ENCODE measurements at regions not wholly inside any gene's neighbourhood (a gene's known extent, or its start where the extent isn't known, plus 50 kb on each side); places are given as distances from the start of the nearest gene placed in this dataset.
A peak's percentile ranks its signal among the peaks of the same experiment; 100 is the strongest.

GRCh38 chr17:77497578-77497934 is 356.8 kb downstream of the SEC14L1 start:
- no peaks in the 10 kb centered on the region for H3K27me3 ChIP-seq (ENCODE audit: low read depth)
- TF ChIP-seq CTCF (IDR thresholded peaks at IDR 0.05; ENCODE audit: borderline replicate concordance), result no peak
- H3K4me3 ChIP-seq, result no peak overlapping the region
- no peaks in the 10 kb centered on the region for H3K9me3 ChIP-seq (replicated peaks)
- intact Hi-C loops (cut with micrococcal nuclease), result loop anchor here (5.0 kb wide), 1 partner anchor 165 kb away; no protein-coding TSS in a partner anchor
- H3K4me1 ChIP-seq, result peaks cover 12% of the 10 kb centered on the region
- H3K27ac ChIP-seq (replicated peaks), result no peak overlapping the region
- H3K36me3 ChIP-seq, result peaks cover 37% of the 10 kb centered on the region
- DNase-seq, result peak; percentile 10

DNA sequence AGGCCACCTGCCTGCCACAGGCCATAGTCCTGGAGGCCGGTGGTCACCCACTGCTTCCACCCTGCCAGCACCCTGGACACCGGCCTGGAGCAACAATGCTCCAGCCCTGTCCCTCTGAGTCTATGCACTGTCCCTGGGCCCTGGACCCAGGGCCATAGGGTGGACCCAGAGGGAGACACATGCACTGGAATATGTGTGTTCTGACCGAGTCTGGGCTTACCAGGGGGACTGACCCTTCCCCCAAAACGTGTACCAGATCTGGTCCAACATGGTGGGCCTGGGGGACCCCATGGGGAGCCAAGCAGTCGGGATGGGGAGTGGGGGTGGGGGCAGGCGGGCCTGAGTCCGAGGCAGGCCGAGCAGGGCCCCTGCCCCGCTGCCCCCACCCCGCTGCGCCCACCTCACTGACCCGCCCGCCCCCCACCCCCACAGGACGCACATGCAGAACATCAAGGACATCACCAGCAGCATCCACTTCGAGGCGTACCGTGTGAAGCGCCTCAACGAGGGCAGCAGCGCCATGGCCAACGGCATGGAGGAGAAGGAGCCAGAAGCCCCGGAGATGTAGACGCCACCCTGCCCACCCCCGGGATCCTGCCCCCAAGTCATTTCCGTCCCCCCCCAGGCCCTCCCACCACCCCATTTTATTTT is 357.4 kb downstream of the SEC14L1 start:
- H3K9me3 ChIP-seq (replicated peaks), result no peaks in the 10 kb centered on the region
- peaks cover 30% of the 10 kb centered on the region for H3K36me3 ChIP-seq
- H3K27ac ChIP-seq (replicated peaks), result no peak overlapping the region
- no peak overlapping the region for H3K4me3 ChIP-seq
- no peak for DNase-seq
- no peak for TF ChIP-seq CTCF (IDR thresholded peaks at IDR 0.05; ENCODE audit: borderline replicate concordance)
- H3K27me3 ChIP-seq (ENCODE audit: low read depth), result no peaks in the 10 kb centered on the region
- intact Hi-C loops (cut with micrococcal nuclease), result loop anchor here (5.0 kb wide), 1 partner anchor 166 kb away; no protein-coding TSS in a partner anchor
- peaks cover 12% of the 10 kb centered on the region for H3K4me1 ChIP-seq

DNA sequence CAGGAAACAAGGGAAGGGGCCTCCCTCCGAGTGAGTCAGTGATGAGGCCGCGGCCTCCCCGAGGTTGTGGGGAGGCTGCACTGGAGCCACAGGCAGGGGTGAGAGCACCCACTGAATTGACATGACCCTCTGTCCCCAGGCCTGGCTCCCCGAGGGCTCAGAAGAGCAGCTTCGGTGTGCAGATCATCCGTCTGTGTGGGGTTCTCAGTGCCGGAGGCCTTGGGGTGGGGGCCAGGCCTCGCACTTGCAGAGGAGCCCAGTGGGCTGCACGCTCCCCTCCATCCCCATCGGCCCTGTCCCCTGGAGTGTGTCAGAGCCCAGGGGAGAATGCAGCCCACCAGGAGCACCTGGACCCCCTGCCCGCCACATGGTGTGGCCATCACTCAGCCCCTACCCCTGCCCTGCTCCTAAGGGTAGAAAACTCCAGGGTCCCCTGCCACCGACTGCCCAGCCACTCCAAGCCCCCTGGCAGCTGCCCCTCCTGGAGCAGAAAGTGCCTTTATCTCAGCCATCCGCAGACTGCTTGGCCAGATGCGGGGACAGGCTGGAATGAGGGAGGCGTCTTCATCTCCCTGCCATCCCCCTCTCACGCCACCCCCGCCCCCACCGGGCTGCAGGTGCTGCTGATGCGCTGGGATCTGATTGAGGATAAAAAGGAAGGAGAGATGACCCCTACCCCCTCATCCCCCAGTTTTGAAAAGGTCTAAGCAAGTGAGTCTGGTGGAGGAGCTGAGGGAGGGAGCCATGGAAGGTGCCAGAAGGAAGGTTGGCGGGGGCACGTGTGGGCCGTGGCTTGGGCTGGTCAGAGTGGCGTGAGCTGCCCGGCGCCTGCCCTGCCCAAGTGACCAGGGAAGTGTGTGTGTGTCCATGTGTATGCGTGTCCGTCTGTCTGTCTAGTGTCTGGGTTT is 358.3 kb downstream of the SEC14L1 start:
- Histone ChIP-seq H3K4me3 (no peak overlapping the region), H3K36me3 (peaks cover 27% of the 10 kb centered on the region), H3K27ac (replicated peaks) (no peak overlapping the region), H3K4me1 (peaks cover 12% of the 10 kb centered on the region), H3K27me3 (ENCODE audit: low read depth) (no peaks in the 10 kb centered on the region), H3K9me3 (replicated peaks) (no peaks in the 10 kb centered on the region)
- no peak for TF ChIP-seq CTCF (IDR thresholded peaks at IDR 0.05; ENCODE audit: borderline replicate concordance)
- no peak for DNase-seq
- intact Hi-C loops (cut with micrococcal nuclease), result loop anchor here (5.0 kb wide), 1 partner anchor 167 kb away; no protein-coding TSS in a partner anchor

GRCh38 chr17:77499699-77500435 is 359.1 kb downstream of the SEC14L1 start:
- Histone ChIP-seq H3K27ac (replicated peaks) (no peak overlapping the region), H3K4me1 (peaks cover 4% of the 10 kb centered on the region), H3K9me3 (replicated peaks) (no peaks in the 10 kb centered on the region), H3K4me3 (no peak overlapping the region), H3K27me3 (ENCODE audit: low read depth) (no peaks in the 10 kb centered on the region), H3K36me3 (peaks cover 24% of the 10 kb centered on the region)
- no peak for DNase-seq
- intact Hi-C loops (cut with micrococcal nuclease), result loop anchor here (5.0 kb wide), 1 partner anchor 168 kb away; no protein-coding TSS in a partner anchor
- no peak for TF ChIP-seq CTCF (IDR thresholded peaks at IDR 0.05; ENCODE audit: borderline replicate concordance)

GRCh38 chr17:77501101-77501566 is 360.4 kb downstream of the SEC14L1 start:
- peak; percentile 54 for TF ChIP-seq CTCF (IDR thresholded peaks at IDR 0.05; ENCODE audit: borderline replicate concordance)
- Histone ChIP-seq H3K4me1 (no peaks in the 10 kb centered on the region), H3K4me3 (no peak overlapping the region), H3K36me3 (peaks cover 21% of the 10 kb centered on the region), H3K27me3 (ENCODE audit: low read depth) (no peaks in the 10 kb centered on the region), H3K9me3 (replicated peaks) (no peaks in the 10 kb centered on the region), H3K27ac (replicated peaks) (no peak overlapping the region)
- intact Hi-C loops (cut with micrococcal nuclease), result no loop called here
- no peak for DNase-seq

Data from left ventricle myocardium inferior (tissue), 1 donor.